Kidney epithelial cell (primary cell): ENCODE measurements at regions not wholly inside any gene's neighbourhood (a gene's known extent, or its start where the extent isn't known, plus 50 kb on each side); places are given as distances from the start of the nearest gene placed in this dataset.

Experiments used
- DNase-seq: peaks from one replicate; pipeline ENCODE4 v3.0.0-alpha.2; 2010; ENCODE audit warnings: low read depth
- H3K27me3 ChIP-seq: 2 replicates; pipeline ENCODE4 v1.6.0; 2011; ENCODE audit warnings: low read length; ENCODE audit not compliant: control insufficient read depth, insufficient read depth
- H3K36me3 ChIP-seq: 2 replicates; pipeline ENCODE4 v1.5.1; 2011; ENCODE audit warnings: low read length; ENCODE audit not compliant: control insufficient read depth, insufficient read depth
- H3K4me3 ChIP-seq: 2 replicates; pipeline ENCODE4 v1.5.1; 2011; ENCODE audit warnings: low read depth, mild to moderate bottlenecking, control low read depth, low read length
- CTCF ChIP-seq: IDR thresholded peaks from 2 replicates; pipeline ENCODE4 v1.5.1; 2011; ENCODE audit warnings: mild to moderate bottlenecking, moderate library complexity, low read length, control low read depth, inconsistent platforms; ENCODE audit not compliant: insufficient read depth, poor library complexity, severe bottlenecking

GRCh38 chr2:190137561-190137960, 75.0 kb upstream of the MSTN start:
- H3K36me3 ChIP-seq: no peaks in the 10 kb centered on the region
- no peaks in the 10 kb centered on the region for H3K27me3 ChIP-seq
- TF ChIP-seq CTCF: no peak
- H3K4me3 ChIP-seq: no peak overlapping the region
- no peak for DNase-seq

GRCh38 chr2:190136825-190137224, 74.3 kb upstream of the MSTN start:
- Histone ChIP-seq H3K36me3 (no peaks in the 10 kb centered on the region), H3K27me3 (no peaks in the 10 kb centered on the region), H3K4me3 (no peak overlapping the region)
- TF ChIP-seq CTCF: no peak
- DNase-seq: no peak

GRCh38 chr2:190136259-190136658, 73.7 kb upstream of the MSTN start:
- no peak for TF ChIP-seq CTCF
- DNase-seq: no peak
- no peak overlapping the region for H3K4me3 ChIP-seq
- no peaks in the 10 kb centered on the region for H3K27me3 ChIP-seq
- H3K36me3 ChIP-seq: no peaks in the 10 kb centered on the region

GRCh38 chr2:190129421-190130199, 67.1 kb upstream of the MSTN start:
- DNase-seq: no peak

GRCh38 chr2:190127651-190128050, 65.1 kb upstream of the MSTN start:
- Histone ChIP-seq H3K4me3 (no peak overlapping the region), H3K27me3 (no peaks in the 10 kb centered on the region), H3K36me3 (no peaks in the 10 kb centered on the region)
- TF ChIP-seq CTCF: no peak
- DNase-seq: no peak

More at GRCh38 chr2:190129421-190130199, 67.1 kb upstream of the MSTN start:
- TF ChIP-seq CTCF: no peak
- no peak overlapping the region for H3K4me3 ChIP-seq
- no peaks in the 10 kb centered on the region for H3K27me3 ChIP-seq
- H3K36me3 ChIP-seq: no peaks in the 10 kb centered on the region

- no peaks in the 10 kb centered on the region for H3K36me3 ChIP-seq
- DNase-seq: no peak
- no peaks in the 10 kb centered on the region for H3K27me3 ChIP-seq
- H3K4me3 ChIP-seq: no peak overlapping the region
- TF ChIP-seq CTCF: no peak
Observed at GRCh38 chr2:190126798-190127197, 64.3 kb upstream of the MSTN start.
